Inflammatory macrophage treated with lipopolysaccharide for 4 hours (primary cell): ENCODE measurements at regions not wholly inside any gene's neighbourhood (a gene's known extent, or its start where the extent isn't known, plus 50 kb on each side); places are given as distances from the start of the nearest gene placed in this dataset.
A peak's percentile ranks its signal among the peaks of the same experiment; 100 is the strongest.
"Not testable (repeated sequence)": the region's sequence is repeated elsewhere in the genome, so short reads cannot be mapped to it uniquely, and the experiment has no call there.

ENCODE experiments used
- DNase-seq: peaks from one replicate; pipeline ENCODE4 v3.0.0-alpha.2; 2020

DNA sequence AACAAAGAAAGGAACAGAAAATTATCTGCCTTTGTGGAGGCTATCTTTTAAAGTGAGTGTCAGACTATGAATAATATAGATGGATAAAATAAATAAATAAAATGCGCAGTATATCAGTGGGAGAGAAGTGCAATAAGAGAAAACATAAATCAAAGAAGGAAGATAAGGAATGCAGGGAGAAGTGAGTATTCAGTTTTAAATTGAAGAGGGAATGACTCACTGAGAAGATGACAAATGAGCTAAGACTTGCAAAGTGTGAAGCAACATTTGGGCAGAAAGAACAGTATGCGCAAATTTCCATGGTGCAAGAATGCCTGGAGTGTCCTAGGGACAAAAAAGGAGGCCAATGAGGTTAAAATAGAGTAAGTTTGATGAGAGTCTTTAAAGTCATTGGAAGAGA lies 1300.1 kb upstream of the ALCAM start:
- no peak for DNase-seq

DNA sequence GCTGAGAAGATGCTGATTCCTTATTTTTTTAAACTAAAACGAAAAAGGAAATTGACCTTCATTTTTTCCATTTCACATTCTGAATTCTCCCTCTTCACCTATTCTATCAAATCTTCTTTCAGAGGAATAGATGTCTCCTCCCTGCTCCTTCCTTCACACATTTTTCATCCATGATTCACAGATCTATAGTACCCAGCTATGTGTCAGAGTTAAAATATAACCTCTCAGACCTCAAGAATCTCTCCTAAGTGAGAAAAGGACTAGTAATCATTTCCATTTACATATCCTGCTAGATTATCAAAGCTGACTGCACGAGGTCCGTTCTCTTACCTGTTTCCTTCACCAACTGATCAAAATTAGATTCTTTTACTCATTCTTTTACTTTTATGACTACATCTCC lies 1297.6 kb upstream of the ALCAM start:
- no peak for DNase-seq

DNA sequence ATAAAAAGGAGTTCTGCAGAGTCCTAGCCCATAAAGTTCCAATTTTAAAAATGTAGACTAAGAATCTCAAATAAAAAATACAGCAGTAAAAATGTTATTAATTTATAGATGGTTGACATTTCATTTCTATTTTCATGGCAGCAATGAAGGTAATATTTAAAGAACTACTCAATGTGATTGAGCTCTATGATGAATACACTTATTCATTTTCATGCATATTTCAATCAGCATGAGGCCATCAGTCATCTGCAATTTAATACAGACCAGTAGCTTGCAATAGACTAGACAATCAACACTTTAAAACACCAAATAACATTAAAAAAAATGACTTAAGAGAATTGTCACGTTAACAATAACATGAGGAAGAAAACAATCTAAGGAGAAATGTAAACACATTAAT lies 1295.8 kb upstream of the ALCAM start:
- DNase-seq, result no peak

DNA sequence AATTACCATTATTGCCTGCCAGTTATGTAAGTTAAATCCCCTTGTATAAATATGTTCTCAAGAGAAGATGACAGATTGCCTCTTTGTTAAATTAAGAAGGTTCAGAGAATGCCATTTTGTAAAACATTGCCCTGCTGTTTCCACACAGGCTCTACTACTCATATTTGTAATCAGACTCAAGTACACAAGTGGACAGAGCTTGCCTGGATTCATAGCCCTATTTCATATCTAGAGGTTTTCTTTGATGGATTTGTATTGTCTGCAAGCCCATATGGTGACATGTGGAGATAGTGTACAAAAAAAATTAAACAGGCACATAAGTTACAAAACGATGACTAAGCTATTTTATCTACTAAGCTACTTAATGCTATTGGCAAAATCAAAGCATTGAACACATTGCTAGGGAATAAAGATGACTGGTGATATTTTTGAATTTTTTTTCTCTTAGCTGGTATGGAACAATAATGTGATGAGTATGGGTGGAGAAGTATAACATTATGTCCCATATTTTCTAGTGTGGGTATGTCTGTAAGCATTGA lies 1286.6 kb upstream of the ALCAM start:
- DNase-seq, result no peak

DNA sequence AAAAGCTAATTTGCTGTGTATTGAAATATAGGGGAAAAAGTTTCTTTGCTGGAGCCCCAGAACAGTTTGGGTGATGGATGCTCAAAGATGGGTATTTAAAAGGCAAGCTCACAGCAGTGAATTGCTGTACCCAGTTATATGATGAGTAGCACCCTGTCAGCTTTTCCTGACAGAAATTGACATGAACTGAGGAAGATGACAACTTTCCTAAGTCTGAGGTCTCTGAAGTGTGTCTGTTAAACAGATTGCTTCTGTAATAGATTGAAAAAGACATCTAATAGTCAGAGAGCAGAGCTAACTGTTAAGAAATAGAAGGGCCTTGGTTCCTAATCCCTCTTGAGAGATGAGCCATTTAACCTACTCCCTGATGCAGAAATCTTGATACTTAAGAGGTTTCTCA lies 1278.0 kb upstream of the ALCAM start:
- DNase-seq, result no peak

DNA sequence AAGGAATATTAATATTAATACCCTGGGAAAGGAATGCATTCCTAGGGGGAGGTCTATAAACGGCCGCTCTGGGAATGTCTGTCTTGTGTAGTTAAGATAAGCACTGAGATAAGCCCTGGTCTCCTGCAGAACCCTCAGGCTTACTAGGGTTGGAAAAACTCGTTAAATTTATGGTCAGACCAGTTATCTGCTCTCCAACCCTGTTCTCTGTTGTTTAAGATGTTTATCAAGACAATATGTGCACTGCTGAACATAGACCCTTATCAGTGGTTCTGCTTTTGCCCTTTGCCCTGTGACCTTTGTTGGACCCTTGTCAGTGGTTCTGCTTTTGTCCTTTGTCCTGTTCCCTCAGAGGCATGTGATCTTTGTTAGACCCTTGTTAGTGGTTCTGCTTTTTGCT lies 1276.7 kb upstream of the ALCAM start:
- not testable (repeated sequence) for DNase-seq

DNA sequence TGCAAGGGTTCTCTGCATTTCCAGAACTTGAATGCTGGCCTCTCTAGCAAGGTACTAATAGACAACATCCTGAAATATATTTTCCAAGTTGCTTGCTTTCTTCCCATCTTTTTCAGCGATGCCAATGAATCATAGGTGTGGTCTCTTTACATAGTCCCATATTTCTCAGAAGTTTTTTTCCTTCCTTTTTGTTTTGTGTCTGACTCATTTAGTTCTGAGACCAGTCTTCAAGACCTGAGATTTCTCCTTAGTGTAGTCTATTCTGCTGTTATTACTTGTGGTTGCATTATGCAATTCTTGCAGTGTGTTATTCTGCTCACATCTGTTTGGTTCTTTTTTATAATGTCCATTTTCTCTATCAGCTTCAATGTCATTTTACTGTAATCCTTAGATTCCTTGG lies 1265.0 kb upstream of the ALCAM start:
- DNase-seq, result no peak

DNA sequence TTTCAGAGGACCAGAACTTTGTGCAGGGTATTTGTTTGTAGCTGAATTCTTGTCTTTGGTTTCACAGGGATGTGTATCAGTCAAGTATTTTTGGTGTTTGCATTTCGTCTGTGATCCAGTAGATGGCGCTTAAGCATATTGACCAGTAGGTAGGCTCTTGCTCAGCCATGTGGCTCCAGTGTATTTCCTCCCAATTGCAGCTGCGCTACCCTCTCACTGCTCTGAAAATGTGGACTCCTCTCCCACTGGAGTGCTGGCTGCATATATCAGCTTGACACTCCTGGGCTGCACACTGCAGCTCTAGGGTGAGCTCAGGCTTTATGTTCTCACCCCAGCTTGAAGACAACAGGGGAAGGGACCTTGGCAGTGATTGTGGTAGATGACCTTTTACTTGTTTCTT lies 1264.3 kb upstream of the ALCAM start:
- DNase-seq, result peak; percentile 37

DNA sequence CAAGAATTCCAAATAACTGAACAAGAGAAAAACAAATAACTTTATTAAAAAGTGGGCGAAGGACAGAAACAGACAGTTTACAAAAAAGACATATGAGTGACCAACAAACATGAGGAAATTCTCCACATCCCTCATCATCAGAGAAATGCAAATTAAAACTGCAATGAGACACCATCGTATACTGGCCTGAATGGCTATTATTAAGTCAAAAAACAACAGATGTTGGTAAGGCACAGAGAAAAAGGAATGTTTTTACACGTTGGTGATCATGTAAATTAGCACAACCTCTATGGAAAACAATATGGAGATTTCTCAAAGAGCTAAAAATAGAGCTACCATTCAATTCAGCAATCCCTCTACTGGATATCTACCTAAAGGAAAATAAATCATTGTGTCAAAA lies 1260.4 kb upstream of the ALCAM start:
- DNase-seq, result no peak

DNA sequence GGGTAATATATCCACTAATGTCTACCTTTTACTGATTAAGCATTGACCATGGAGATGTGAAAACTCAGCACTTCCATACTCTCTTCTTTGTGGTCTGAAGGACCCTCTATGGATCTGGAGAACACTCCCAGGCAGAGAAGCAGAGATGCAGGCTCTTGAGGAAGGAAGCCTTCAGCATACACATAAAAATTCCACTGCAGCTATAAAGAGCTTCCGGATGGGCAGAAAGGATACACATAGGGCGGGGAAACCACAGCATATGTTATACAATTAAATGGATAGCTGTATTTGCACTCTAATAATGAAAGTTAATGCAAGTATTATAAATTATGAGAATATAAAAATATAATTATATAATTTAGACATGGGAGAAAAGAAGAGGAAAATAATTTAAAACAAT lies 1258.2 kb upstream of the ALCAM start:
- DNase-seq, result no peak

DNA sequence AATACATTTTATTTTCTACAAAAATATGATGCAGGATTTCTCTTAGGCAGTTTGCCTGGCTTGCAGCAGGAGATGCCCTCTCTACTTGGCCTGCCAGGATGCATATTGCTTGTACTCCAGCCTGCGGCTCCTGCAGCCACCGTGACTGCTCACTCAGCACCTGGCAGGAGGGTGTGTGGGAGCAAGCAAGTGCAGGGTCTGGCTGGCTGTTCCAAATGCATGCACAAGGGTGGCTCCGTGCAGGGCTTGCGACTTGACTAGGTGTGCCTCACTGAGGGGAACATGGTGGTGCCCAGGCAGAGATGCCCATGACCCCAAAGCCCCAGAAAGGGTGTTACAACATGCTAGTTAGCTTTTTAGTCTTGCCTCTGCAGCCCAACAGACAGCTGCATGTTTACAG lies 1240.2 kb upstream of the ALCAM start:
- no peak for DNase-seq

DNA sequence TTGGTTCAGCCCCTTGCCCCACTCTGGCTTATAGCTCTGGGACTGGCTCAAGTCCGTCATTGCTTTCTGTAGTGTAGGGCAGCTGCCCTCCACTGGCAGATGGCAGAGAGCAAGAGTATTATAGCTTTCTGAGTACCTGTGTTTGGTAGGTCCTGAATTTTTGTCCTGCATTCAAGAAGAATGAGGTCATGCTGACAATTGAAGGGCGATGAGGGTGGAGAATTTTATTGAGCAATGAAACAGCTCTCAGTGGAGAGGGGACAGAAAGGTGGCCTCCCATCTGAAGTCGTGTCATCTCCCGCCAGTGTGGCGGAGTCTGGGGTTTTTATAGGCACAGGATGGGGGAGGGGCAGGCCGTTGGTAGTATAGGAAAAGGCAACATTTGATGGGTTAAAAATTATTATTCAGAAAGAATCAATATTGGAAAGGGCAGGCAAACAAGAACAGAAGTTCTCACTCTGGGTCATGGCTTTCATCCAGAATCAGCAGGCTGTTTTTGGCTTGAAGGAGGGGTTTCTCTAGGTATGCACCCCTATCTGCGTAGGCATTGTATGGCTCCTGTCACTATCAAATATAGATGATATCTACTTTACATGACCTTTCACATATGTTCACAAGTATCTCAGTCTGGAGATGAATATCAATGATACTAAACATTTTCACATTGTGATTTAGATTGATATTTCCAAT lies 1239.7 kb upstream of the ALCAM start:
- DNase-seq, result no peak

DNA sequence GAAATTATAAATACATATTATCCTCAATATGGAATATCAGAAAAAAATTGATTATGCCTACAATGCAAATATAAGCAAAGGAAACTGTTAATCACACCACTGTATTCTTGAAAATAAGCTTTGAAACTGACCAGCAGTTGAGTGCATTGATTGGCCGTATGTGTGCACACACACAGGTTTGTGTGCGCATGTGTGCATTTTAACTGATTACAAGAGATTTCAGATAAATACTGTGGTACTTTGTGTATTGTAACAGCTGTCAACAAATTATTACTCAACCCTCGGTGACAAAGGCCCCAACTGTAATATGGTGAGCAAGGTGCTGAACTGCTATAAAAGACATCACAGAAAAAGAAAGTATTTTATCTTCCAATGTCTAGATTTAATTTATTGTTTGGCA lies 1238.9 kb upstream of the ALCAM start:
- DNase-seq, result no peak

DNA sequence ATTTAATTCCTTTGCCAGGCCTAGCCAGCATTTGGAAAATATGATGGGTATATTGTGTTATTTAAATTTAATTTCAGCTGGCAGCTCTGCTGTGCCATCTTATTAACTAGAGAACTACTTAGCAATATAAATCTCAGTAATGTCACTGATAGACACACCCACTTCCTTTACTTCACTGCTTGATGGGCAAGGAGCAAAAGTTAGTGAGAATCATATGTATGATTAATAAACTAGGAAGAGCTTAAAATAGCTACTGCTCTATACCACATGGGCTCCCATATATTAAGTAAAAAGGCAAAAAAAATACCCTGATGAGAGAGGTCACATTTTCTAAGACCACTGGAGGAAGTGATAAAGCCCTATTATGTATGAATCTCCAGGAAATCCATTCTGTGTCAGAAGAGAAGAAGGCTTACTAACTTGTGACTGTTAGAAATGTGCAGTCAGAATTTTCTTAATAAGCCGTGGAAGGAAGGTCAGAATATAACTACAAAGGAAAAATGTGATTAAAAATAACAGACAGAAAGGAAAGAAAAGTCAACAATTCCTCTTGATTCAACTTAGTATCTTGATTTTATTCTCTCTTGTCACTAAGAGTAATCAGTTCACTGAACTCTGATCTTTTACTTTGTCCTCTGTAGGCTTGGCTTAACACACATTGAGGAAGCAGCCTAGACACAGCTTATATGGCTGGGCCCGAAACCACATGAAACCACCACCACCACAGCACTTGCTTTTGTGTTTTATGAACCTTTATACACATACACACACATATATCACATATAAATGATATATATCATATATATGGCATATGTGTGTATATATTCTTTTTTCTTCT lies 1233.9 kb upstream of the ALCAM start:
- DNase-seq, result no peak

DNA sequence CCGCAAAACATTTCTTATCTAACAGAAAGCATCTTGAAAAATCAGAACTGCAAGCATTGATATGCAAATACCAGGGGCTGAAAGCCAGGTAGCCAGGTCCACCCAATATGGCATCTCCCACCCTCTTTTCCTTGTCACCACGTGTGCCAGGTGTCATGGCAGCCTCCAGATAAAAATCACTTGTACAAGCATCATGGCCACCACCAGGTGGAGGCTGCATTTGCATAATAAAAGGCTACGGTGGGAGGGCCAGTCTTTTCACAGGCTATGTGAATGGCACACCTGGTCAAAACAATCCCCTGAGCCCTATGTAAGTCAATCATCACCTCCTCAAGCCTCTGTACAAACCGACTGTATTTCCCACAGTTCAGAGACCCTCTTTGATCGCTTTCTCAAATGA lies 1233.1 kb upstream of the ALCAM start:
- no peak for DNase-seq

DNA sequence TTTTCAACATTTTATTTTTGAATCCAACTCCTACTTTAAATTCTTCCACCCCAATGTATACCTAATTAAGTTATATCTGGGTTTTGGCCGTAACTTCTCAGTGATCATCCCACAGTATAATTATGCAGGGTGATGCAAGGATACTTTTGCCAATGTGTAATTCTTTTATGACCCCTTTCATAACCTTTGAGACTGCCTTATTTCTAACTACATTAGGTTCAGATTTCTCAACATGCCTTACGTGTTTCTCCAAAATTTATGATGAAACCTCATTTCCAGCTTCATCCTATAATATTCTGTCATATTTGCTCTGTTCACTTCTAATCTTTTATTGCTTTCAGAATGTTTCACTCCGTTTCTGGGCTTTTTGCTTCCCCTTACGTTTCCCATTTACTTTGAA lies 1229.6 kb upstream of the ALCAM start:
- DNase-seq, result no peak

DNA sequence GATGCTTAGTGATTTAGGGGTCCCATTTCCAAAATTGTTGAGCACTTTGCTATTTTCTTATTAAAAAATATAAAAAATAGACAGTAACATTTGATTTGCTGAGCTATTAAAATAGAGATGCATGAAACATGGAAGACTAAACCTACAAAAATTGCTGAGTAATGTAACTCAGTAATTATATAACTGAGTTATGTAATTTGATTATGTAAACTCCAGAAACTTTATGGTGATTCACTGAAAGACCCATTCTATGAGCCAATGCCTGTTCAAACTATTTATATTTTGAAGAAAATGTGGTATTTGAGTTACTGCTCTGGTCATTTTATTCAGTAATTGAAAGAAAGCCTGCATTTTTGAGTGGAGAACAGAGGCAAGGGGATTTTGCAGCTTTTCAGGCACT lies 1221.5 kb upstream of the ALCAM start:
- no peak for DNase-seq

DNA sequence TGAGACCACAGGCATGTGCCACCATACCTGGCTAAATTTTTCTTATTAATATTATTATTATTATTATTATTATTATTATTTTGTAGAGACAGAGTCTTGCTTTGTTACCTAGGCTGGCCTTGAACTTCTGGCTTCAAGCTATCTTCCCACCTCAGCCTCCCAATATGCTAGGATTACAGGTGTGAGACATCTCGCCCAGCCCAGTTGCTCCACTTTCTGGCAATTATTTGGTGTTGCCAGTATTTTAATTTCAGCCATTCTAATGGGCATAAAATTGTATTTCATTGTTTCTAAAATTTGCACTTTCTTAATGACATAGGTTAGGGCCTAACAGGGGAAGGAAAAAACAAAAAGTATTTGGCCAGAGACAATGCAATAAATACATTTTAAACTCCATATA lies 1217.6 kb upstream of the ALCAM start:
- DNase-seq, result no peak

DNA sequence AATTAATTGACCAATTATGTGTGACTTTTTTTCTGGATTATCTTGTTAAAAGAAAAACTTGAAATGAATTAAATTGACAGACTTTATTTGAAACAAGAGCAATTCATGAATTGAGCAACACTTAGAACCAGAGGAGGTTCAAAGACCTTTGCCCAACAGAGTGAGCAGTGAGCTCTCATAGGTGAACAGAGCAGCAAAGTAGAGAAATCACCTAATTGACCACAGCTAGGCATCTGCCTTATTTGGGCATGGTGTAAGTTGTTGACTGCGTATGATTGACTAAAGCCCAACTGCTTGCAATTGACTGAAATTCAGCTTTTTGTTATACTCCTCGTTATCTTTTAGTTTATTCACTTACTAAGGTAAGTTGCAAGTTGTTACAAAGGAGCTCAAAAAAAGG lies 1216.0 kb upstream of the ALCAM start:
- DNase-seq, result no peak

DNA sequence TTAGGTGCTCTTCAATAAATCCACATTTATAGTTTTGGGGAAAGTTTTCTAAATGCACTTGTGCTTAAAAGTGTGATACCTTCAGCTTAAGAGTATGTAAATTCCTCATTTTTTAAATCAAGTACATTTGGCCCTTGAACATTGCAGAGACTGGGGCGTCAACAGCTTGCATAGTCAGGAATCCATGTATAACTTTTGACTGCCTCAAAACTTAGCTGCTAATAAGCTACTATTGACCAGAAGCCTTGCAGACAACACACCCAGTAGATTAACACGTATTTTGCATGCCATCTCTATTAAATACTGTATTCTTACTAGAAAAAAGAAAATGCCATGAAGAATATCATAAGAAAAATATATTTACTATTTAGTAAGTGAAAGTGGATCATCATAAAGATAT lies 1211.8 kb upstream of the ALCAM start:
- no peak for DNase-seq

DNA sequence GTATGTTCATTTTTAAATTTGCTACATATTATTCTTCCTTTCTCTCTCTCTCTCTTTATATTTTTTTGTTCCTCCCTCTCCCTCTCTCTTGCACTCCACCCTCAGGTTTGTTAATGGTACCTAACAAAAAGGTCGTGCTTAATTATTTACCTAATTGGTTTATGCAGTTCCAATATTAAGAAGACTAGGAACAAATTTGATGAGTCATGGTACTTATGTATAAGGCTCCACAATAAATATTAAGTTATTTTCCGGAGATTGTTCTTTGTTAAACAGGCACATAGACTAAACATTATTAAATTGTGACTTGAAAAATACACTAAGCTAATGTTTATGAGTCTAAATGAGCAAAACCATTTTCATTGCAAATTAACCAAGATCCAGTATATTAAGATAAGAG lies 1200.8 kb upstream of the ALCAM start:
- DNase-seq, result no peak

DNA sequence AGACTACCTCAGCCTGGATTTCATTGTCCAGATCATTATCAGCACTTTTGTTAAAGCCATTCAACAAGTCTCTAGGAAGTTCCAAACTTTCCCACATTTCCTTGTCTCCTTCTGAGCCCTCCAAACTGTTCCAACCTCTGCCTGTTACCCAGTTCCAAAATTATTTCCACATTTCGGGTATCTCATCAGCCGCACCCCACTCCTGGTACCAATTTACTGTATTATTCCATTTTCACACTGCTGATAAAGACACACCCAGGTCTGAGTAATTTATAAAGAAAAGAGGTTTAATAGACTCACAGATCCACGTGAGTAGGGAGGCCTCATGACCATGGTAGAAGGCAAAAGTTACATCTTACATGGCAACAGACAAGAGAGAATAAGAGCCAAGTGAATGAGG lies 1198.3 kb upstream of the ALCAM start:
- DNase-seq, result no peak

DNA sequence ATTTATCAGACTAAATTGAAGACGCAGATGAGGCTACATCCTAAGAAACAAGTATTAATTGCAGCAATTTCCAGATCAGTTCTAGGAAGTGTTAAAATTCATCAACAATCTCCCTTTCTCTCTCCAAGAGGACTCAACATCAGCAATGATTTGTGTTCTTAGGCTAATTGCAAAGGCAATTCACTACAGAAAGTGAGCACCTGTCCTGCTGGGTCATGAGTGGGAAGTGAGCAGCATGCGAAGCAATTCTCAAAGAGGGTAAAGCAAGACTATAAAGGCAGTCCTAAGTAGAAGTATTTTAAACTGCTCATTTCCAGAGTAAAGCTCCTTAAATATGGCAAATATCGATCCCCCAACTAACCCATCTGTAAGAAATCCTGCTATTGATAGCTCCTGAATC lies 1191.0 kb upstream of the ALCAM start:
- DNase-seq, result no peak

DNA sequence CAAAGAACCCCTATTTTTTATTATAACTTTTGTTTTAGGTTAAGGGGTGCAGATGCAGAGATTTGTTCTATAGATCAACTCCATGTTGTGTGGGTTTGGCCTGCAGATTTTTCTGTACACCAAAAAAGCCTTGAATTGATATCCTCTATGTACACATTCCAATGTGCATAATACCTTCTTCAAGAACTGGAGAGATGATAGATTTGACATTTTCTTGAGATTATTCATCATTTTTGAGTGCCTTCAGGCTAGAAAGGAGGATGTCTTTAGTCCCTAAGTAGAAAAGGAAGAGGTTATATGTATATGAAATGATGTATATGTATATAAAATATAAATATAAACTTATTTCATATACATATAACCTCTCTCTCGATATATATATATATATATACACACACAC lies 1190.0 kb upstream of the ALCAM start:
- no peak for DNase-seq

DNA sequence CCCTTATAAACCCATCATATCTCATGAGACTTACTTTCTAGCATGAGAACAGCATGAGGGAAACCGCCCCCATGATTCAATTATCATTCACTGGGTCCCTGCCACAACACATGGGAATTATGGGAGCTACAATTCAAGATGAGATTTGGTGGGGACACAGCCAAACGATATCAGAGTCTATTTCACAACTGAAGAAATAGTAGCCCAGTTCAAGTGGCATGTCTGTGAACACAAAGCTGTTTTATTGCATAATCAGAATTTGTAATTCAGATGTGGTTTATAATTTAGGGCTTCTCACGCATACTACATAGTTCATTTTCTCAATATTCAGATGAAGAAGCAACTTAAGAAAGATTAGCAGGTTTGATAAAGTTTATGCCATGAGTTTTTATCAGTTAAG lies 1188.0 kb upstream of the ALCAM start:
- DNase-seq, result no peak
